ENCODE measurements at regions not wholly inside any gene's neighbourhood (a gene's known extent, or its start where the extent isn't known, plus 50 kb on each side); places are given as distances from the start of the nearest gene placed in this dataset.

GRCh38 chr7:102721-103120, 89.7 kb upstream of the FAM20C start:
- TF ChIP-seq KDM4A (IDR thresholded peaks at IDR 0.05; ENCODE audit: low read depth, low read length, severe bottlenecking) (no peak), MAFK (IDR thresholded peaks at IDR 0.05; ENCODE audit: low read depth, low read length) (no peak), GTF2F1 (IDR thresholded peaks at IDR 0.05; ENCODE audit: borderline replicate concordance, low read depth, low read length) (no peak), RFX5 (IDR thresholded peaks at IDR 0.05; ENCODE audit: borderline replicate concordance, low read depth, low read length) (no peak), POLR2AphosphoS5 (IDR thresholded peaks at IDR 0.05; ENCODE audit: low read depth, low read length) (no peak), CTCF (IDR thresholded peaks at IDR 0.05; ENCODE audit: control extremely low read depth in 1 of 3, insufficient read depth in 1 of 3, low read depth in 1 of 3, low read length in 3 of 3) (no peak)

All from H1 (cell line).